ENCODE measurements at regions not wholly inside any gene's neighbourhood (a gene's known extent, or its start where the extent isn't known, plus 50 kb on each side); places are given as distances from the start of the nearest gene placed in this dataset.

DNA sequence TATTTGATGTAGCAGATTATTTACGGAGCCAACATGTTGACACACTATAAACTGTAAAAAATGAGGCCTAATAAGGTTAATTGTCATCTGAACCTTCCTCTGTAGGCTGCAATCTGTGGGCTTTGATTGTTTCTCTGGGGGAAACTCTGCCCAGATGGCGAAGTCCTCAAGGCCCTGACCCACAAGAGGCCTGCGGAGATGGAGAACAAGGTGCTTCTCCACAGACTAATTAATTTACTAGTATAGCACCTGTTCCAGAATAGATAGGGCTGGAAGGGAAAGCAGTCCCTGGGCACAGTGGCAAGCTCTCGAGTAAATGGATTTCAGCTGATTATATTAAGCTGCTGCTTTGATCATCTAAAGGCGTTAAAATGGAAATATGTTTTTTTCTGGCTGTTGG is 338.8 kb upstream of the DNAJC19 start:
- Histone ChIP-seq H3K4me1 (ENCODE audit: control insufficient read depth in 1 of 2, insufficient read depth in 2 of 2, low read depth in 1 of 2, low read length in 1 of 2) (peaks cover 0 to 11% of the 10 kb centered on the region in 2 experiments; a peak in 2 of 4 replicates), H3K27me3 (ENCODE audit: insufficient read depth) (no peaks in the 10 kb centered on the region), H3K4me3 (ENCODE audit: low read depth in 2 of 2, low read length in 1 of 2) (no peak overlapping the region), H3K36me3 (replicated peaks in 1 of 2; ENCODE audit: control insufficient read depth in 1 of 2, insufficient read depth in 2 of 2, low read length in 1 of 2) (no peaks in the 10 kb centered on the region), H2AFZ (ENCODE audit: low read depth) (no peak overlapping the region), H4K20me1 (ENCODE audit: insufficient read depth) (no peaks in the 10 kb centered on the region), H3F3A (replicated peaks; ENCODE audit: insufficient read depth) (no peaks in the 10 kb centered on the region), H3K9me2 (no peaks in the 10 kb centered on the region), H3K79me2 (ENCODE audit: insufficient read depth) (no peaks in the 10 kb centered on the region), H3K9ac (no peak overlapping the region), H3K4me2 (no peak overlapping the region), H3K27ac (ENCODE audit: low read depth in 2 of 2, low read length in 1 of 2) (no peak overlapping the region), H3K9me3 (no peaks in the 10 kb centered on the region)
- TF ChIP-seq NRF1 (IDR thresholded peaks at IDR 0.05; ENCODE audit: low read depth, low read length) (no peak), RFX5 (IDR thresholded peaks at IDR 0.05; ENCODE audit: low read length) (no peak), GABPA (IDR thresholded peaks at IDR 0.05; ENCODE audit: low read depth) (no peak), NFIC (IDR thresholded peaks at IDR 0.05; ENCODE audit: borderline replicate concordance) (no peak), MXI1 (IDR thresholded peaks at IDR 0.05; ENCODE audit: low read depth, low read length) (no peak), EP300 (IDR thresholded peaks at IDR 0.05; ENCODE audit: borderline replicate concordance in 1 of 2, low read depth in 1 of 2, low read length in 1 of 2) (no peak), FOXJ3 (CRISPR knock-in tag; IDR thresholded peaks at IDR 0.05) (no peak), RXRA (IDR thresholded peaks at IDR 0.05; ENCODE audit: borderline replicate concordance, low read depth) (no peak), FOSL2 (IDR thresholded peaks at IDR 0.05; ENCODE audit: borderline replicate concordance, low read depth) (no peak), FOXM1 (IDR thresholded peaks at IDR 0.05; ENCODE audit: low read depth) (no peak)
- TF ChIP-seq, protein P1, sequence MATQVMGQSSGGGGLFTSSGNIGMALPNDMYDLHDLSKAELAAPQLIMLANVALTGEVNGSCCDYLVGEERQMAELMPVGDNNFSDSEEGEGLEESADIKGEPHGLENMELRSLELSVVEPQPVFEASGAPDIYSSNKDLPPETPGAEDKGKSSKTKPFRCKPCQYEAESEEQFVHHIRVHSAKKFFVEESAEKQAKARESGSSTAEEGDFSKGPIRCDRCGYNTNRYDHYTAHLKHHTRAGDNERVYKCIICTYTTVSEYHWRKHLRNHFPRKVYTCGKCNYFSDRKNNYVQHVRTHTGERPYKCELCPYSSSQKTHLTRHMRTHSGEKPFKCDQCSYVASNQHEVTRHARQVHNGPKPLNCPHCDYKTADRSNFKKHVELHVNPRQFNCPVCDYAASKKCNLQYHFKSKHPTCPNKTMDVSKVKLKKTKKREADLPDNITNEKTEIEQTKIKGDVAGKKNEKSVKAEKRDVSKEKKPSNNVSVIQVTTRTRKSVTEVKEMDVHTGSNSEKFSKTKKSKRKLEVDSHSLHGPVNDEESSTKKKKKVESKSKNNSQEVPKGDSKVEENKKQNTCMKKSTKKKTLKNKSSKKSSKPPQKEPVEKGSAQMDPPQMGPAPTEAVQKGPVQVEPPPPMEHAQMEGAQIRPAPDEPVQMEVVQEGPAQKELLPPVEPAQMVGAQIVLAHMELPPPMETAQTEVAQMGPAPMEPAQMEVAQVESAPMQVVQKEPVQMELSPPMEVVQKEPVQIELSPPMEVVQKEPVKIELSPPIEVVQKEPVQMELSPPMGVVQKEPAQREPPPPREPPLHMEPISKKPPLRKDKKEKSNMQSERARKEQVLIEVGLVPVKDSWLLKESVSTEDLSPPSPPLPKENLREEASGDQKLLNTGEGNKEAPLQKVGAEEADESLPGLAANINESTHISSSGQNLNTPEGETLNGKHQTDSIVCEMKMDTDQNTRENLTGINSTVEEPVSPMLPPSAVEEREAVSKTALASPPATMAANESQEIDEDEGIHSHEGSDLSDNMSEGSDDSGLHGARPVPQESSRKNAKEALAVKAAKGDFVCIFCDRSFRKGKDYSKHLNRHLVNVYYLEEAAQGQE (IDR thresholded peaks at IDR 0.05; ENCODE audit: low read depth, low read length) = no peak
- TF ChIP-seq, protein P2, sequence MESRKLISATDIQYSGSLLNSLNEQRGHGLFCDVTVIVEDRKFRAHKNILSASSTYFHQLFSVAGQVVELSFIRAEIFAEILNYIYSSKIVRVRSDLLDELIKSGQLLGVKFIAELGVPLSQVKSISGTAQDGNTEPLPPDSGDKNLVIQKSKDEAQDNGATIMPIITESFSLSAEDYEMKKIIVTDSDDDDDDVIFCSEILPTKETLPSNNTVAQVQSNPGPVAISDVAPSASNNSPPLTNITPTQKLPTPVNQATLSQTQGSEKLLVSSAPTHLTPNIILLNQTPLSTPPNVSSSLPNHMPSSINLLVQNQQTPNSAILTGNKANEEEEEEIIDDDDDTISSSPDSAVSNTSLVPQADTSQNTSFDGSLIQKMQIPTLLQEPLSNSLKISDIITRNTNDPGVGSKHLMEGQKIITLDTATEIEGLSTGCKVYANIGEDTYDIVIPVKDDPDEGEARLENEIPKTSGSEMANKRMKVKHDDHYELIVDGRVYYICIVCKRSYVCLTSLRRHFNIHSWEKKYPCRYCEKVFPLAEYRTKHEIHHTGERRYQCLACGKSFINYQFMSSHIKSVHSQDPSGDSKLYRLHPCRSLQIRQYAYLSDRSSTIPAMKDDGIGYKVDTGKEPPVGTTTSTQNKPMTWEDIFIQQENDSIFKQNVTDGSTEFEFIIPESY (IDR thresholded peaks at IDR 0.05; ENCODE audit: borderline replicate concordance, low read depth) = no peak
- TF ChIP-seq, protein P3, sequence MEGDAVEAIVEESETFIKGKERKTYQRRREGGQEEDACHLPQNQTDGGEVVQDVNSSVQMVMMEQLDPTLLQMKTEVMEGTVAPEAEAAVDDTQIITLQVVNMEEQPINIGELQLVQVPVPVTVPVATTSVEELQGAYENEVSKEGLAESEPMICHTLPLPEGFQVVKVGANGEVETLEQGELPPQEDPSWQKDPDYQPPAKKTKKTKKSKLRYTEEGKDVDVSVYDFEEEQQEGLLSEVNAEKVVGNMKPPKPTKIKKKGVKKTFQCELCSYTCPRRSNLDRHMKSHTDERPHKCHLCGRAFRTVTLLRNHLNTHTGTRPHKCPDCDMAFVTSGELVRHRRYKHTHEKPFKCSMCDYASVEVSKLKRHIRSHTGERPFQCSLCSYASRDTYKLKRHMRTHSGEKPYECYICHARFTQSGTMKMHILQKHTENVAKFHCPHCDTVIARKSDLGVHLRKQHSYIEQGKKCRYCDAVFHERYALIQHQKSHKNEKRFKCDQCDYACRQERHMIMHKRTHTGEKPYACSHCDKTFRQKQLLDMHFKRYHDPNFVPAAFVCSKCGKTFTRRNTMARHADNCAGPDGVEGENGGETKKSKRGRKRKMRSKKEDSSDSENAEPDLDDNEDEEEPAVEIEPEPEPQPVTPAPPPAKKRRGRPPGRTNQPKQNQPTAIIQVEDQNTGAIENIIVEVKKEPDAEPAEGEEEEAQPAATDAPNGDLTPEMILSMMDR (IDR thresholded peaks at IDR 0.05) = no peak
- TF ChIP-seq, protein P4, sequence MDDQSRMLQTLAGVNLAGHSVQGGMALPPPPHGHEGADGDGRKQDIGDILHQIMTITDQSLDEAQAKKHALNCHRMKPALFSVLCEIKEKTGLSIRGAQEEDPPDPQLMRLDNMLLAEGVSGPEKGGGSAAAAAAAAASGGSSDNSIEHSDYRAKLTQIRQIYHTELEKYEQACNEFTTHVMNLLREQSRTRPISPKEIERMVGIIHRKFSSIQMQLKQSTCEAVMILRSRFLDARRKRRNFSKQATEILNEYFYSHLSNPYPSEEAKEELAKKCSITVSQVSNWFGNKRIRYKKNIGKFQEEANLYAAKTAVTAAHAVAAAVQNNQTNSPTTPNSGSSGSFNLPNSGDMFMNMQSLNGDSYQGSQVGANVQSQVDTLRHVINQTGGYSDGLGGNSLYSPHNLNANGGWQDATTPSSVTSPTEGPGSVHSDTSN (IDR thresholded peaks at IDR 0.05) = no peak
- ChIA-PET CTCF (interaction anchor here (0.6 to 5.9 kb wide), 5 partner anchors 12 to 372 kb away, joined by 3 to 76 read pairs (median 3); no protein-coding TSS in a partner anchor), POLR2A (no interaction called here)
- 58% methylated on average over 5 of the region's 5 CpGs for WGBS (ENCODE audit: low lambda C conversion rate)
- DNase-seq = no peak

All from SK-N-SH (cell line).